ENCODE measurements at regions not wholly inside any gene's neighbourhood (a gene's known extent, or its start where the extent isn't known, plus 50 kb on each side); places are given as distances from the start of the nearest gene placed in this dataset.
"Not testable (repeated sequence)": the region's sequence is repeated elsewhere in the genome, so short reads cannot be mapped to it uniquely, and the experiment has no call there.

DNA sequence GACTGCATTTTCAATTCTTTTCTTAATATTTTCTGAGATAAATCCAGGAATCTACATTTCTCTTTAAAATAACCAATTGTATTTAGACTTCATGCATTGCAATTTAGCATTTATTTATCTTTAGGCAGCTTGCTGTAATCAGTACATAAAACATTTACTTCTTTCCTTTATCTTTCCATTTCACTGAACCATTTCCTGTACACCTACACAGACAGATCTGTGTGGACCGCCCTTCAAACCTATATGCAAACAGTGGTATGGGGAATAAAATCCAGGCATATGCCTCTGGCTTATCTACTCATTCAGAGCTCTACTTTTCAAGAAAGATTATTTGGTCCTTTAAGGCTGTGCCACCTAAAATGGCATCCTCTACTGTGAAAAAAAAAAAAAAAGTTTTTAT is 640.0 kb downstream of the MAT2B start:
- no peak for DNase-seq

DNA sequence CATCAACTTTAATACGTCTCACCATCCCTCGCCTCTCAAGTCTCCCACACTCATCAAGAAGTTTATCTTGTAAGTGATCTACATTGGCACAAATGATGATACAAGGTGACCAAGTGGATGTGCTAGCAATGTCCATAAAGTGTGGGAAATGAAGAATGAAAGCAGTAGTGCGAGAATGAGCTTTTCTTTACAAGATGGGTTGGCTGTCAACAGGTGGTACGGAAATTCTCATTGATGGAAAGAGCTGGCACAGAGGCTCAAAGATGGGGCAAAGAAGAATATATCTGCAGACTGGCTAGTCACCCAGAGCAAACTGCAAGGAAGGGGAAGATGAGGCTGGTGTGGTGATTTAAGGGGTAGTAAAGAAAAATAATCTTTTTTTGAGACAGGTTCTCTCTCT is 640.8 kb downstream of the MAT2B start:
- no peak for DNase-seq

DNA sequence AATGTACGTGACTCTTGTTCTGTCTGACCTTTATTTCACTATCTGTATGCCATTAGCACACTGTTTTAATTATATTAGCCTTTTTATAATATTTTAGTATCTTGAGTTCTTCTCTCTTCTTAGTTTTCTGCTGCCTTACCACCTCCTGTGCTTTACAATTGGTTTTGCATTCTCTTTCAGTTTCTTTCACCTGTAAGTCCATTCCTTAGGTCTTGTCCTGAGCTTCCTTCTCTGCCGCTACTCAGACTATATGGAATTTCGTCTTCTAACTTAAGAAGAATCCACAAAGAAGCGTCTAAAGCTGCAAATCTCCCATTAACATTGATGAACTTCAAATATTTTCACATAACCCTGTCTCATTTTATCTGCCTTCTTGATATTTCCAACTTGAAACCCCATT is 642.9 kb downstream of the MAT2B start:
- no peak for DNase-seq

DNA sequence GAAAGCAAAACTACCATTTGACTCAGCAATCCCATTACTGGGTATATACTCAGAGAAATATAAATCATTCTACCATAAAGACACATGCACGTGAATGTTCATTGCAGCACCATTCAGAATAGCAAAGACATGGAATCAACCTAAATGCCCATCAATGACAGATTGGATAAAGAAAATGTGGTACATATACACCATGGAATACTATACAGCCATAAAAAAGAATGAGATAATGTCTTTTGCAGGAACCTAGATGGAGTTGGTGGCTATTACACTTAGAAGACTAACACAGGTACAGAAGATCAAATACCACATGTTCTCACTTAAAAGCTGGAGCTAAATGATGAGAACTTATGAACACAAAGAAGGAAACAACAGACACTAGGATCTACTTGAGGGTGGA is 647.1 kb downstream of the MAT2B start:
- DNase-seq = not testable (repeated sequence)

DNA sequence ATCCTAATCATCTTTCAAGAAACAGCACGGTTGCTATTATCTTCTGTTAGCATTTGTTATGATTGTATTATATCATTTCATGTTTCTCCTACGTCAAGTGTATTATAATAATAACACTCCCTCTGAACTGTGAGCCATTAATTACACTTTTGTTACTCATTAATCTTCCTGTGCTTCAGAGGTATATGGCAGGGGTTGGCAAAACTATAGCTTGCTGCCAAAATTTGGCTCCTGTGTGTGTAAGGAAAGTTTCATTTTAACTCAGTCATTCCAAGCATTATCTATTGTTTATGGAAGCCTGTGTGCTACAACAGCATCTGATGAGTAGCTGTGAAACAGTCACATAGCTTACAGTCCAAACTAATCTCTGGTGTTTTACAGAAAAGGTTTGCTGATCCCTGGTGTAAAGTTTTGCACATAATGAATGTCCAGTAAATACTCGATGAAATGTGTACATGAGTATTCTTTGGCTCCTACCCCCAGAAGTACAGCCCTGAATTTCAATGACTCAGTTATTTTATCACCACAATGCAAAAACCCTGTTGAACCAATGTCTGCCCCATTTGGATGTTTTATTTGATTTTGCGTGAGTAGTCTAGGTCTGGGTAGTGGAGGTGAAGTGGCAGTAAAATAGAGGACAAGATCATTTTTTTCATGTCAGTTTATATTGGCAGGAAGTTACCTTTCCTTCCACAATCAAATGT is 648.2 kb downstream of the MAT2B start:
- no peak for DNase-seq

DNA sequence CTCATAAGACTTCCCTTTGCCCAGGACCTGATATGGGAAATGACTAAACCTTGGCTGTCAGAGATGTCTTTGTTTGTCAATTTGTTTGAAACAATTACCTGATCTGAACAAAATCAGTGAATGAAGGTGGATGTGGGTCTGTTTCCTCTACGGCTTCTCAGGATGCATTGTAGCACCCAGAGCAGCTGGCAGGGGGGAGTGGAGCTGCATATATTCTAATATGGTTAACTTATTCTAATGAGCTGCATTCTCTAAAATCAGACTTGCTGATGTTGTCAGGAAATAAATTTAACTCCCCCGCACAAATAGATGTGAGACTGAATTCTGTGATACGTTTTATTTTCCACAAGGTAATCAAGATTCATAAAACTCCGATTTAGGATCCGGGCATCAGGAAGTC is 665.4 kb downstream of the MAT2B start:
- no peak for DNase-seq

DNA sequence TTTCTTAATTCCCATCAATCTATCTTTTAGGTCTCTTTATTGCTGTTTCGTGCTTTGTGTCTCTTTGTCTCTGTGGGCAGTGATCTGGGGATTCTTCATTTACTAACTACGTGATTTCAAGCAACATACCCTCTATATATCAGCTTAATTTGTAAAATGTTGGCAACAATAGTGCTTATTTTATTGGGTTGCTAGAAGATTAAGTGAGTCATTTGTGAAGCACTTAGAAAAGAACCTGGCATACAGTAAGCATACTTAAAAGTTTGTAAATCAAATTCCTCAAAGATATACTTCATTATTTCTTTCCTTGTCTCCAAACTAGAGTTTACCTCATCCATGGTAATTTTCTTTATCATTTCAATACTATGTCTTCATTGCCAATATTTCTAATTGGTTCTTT is 669.7 kb downstream of the MAT2B start:
- no peak for DNase-seq

DNA sequence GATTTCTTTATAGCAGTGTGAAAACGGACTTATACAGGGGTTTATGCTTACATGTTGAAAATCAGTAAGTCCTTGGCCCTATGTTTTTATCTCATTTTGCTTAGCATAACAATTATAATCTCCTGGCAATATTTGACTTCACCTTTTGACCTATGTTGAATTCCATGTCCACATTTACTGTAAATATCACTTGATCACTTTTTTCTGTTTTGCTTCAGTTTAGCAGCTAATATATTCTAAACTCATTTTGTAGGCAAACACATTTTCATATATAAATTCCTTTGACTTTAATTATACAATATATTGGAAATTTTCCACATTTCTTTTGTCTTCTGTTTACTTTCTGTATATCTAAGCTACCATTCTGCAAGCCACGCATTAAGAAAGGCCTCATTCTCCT is 674.0 kb downstream of the MAT2B start:
- no peak for DNase-seq

DNA sequence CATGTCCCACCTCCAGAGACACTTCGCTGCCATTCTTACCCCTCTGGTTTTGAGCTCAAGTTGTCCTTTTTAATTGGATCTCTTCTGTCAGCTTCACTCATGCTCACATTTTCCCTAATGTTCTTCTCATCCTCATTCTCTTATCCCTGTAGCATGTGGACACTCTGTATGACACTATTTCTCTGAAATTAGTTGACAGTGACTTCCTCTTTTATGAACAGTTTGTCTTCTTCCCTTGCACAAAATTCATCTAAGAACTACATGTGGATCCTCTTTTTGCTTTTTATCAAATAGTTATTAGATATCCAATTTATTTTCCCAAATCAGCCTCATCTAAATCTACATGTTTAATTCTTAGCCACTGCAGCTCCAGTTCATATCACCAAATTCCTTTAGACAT is 676.2 kb downstream of the MAT2B start:
- no peak for DNase-seq

DNA sequence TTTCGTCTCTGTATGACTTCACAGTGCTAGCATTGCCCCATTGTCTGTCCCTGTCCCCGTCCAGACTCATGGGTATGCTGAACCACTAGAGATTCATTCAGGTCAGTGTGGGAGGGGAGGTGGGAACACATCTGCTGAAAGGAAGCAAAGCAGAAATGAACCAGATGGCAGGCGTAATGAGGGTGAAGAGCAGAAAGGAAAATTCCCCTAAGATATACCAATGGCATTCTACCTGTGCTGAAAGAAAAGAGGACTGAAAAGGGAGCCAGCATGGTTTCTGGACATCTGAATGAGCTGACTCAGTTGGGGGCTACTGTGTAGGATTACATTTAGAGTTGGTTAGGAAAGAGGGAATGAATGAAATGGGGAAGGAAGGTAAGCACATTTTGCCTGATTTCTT is 678.7 kb downstream of the MAT2B start:
- DNase-seq = no peak

DNA sequence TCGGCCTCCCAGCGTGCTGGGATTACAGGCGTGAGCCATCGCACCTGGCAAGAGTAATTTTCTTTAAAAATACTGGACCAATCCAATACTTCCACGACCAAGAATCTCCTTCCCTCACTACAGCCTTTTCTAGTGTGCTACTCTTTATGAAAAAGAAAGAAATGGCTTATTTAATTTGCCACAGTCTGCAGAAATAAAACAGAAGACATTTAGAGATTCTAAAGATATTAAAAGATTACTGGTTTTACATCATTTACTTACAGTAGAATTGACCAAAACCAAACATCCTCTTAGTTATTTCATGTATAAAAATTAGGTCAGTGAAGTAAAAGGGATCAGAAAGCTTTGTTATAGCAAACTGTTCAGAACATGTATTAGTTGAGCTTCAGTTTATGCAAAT is 679.6 kb downstream of the MAT2B start:
- DNase-seq = no peak

DNA sequence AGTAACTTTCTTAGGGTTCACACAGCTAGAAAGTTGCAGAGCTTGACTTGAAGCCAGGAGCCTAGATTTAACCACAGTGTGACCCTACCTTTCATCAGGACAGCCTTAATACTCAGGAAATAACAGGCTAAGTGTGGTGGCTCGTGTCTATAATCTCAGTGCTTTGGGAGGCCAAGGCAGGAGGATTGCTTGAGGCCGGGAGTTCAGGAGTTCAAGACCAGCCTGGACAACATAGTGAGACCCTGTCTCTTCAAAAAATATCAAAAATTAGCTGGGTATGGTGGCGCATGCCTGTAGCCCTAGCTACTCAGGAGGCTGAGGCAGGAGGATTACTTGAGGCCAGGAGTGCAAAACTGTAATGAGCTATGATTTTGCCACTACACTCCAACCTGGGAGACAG is 681.1 kb downstream of the MAT2B start:
- DNase-seq = no peak

DNA sequence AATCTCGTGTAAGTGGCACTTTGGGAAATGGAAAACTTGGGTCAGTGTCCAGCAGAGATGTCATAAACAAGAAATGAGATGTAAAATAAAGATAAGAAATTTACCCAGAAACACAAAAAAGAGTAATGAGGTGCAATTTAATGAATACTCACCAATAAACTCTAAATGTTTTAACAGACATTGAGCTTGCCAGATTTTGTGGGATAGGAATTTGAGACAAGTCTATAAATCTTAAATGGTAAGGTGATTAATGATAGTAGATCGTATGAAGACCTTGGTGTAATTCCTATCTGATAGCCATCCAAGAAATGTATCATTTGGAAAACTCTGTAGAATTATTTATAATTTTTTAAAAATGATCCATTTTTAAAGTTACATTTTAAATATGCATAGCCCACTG is 682.4 kb downstream of the MAT2B start:
- DNase-seq = no peak

DNA sequence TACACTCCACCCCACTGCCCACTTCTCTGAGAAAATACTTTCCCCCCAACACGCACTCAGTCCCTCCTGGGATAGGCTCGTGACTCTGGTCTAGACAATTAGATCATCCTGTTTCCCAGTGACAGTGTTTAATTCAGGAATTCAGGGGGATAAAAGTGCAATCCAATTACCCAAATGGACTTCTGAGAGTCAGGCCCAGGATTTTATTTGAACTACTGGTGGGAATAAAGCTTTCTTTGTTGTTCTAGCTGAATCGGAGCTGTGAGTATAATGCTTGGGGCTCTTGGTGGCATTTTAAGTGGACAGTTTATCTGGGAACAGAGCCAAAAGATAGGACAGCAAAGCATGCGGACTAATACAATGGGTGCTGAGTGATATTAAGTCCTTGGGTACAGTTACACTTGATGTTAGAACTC is 683.3 kb downstream of the MAT2B start:
- DNase-seq = no peak

DNA sequence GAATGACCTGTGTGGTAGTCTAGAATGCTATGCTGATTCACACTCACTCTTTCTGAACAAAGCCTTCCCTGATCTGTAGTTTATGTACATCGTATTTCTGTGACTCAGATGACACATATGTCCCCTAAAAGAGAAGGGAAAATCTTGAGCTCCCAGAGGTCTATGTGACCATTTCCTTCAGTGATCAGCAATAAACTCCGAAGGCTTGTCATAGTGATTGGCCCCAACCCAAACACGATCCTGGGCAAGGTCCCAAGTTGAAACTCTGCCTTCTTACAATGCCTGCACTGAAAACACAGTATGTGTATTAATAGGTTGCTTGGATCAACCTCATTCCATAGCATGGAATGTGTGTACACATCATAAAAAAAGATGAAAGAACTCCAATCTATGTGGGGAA is 685.8 kb downstream of the MAT2B start:
- DNase-seq = no peak

DNA sequence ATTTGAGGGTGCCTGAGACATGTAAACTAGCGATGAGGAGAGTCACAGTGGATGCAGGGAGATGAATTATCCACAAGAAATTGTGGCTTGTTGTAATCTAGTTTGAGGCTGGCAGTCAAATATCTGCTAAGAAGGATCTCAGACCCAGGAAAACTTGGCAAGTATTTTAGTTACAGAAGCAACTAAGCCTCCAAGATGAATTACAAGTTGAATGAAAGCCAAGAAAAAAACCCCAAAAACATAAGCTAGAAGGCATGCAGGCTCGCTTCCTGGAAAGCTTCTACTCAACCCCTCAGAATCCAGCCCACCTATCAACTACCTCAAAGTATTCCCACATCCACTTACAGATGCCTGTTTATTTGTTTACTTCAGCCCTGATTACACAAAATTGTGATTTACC is 696.9 kb downstream of the MAT2B start:
- DNase-seq = no peak

DNA sequence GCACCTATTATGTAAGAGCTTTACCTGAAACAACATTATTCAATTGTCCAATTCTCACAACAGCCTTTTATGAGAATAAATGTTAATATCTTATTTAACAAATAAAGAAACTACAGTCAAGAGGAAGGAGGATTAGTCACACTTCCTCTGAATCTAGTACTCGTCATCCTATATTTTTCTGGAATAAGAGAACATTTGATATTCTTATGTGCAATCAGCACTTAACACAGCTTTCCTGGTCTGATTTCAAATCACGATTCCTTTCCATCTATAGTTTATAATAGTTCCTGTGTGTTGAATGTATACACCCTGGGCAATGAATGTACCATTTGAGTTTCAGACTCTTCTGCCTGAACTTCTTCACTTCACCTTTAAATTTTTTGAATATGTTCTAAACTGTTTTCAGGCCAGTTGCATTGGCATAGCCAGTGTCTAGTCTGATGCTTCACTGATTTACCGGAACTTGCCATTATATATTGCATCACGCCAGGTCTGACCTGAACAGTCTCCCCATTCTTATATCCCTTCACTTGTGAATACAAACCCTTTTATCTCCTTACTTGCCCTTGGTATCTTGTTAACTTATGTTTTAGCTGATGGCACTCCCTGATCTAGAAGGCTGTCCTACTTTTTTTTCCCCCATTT is 698.3 kb downstream of the MAT2B start:
- no peak for DNase-seq

DNA sequence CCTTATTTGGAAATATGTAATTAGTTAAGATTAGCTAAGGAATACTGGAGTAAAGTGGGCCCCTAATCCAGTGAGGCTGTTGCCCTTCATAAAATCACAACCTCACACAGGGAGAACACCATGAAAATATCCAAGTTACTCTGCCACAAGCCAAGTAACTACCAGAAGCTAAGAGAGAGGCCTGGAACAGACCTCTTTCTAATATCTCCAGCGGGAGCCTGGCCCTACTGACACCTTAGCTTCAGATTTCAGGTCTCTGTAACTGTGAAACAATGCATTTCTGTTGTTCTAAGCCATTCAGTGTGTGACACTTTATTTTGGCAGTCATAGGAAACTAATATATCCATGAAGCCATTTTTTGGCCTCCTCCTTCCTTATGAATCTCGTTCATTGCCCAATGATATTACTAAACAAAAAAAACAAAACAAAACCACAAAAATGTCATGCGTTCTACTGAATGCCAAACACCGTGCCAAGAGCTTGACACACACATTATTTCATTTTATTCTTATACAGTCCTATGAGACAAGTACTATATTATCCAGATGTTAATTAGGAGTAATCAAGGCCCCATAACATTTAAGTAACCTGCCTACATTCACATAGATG is 699.0 kb downstream of the MAT2B start:
- DNase-seq = no peak

DNA sequence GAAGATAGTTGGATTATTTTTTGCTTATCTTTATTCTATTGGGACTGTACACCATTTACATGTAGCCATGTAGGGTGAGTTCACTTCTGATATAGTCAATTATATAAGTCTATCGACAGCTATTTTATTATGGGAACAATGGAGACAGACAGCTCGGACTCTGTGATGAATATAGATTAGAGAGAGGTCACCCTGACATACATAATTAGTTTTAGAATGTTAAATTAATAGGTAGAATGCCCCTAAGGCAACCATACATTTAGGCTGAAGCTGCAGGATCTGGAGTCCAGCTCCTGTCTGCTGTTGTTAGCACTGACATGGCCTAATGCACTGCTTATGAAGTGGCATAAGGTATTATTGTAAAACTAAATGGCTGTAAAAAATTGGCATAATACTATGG is 700.8 kb downstream of the MAT2B start:
- DNase-seq = no peak

DNA sequence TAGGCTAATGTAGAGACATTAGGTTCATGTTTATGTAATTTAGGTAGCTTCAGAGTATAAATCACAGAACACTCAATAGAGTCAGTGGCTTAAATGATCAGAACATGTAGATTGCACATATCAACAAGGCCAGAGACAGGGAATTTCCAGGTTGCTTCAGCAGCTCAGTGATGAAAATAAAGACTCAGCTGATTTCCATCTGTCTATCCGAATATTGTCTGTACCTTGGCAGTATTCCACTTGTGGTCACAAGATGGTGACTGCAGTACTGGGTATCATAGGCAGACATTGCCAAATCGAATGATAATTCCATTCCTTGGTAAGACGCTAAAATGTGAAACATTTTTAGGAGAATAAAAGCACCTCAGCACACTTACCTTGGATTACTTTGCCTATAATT is 702.2 kb downstream of the MAT2B start:
- DNase-seq = no peak

DNA sequence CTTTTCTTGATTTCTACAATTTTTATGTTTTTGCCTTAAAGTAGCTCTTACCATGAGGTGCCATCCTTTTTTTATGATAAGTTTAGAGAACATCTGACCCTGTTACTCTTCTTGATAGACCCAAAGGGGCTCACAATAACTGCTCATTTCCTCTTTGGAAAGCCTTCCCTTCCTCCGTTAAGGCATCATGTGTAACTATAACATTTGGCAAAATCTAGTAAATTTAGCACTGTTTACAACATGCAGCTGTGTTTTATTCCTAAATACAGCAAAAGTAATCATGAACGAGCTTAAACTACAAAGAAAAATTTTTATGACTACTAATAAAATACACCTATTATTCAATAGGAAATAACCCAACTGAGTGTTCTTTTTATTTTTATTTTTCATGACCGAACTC is 705.1 kb downstream of the MAT2B start:
- DNase-seq = no peak

DNA sequence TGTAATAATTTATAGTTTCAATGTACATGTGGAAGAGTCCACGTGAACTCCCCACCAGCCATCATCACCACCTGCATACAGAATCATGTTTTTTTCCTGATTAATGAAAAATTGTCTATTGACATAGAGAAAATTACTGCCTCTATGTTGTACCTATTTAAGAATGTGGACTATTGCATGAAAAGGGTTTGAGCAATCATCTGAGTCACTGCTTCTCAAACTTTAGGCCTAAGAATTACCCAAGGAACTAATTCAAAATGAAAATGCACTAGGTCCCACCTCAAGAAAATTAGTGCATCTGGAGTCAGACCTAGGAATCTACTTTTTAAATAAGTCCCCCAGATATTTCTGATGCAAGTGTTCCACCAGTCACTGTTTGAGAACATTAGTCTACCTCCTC is 709.3 kb downstream of the MAT2B start:
- no peak for DNase-seq

DNA sequence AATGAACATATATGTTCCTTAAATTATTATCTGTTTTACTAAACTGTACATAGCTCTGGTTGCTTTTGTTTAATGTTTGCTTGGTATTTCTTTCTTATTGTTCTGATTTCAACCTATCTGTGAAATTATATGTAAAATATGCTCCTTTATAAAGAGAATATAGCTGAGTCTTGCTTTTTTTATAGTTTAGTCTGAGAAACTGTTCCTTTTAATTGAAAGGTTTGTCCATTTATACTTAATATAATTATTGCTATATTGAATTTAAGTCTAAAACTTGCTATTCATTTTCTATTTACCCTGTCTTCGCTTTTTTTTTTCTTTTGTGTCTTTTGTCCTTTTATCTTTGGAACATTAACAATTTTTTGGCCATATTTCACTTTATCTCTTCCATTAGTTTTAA is 712.0 kb downstream of the MAT2B start:
- no peak for DNase-seq

DNA sequence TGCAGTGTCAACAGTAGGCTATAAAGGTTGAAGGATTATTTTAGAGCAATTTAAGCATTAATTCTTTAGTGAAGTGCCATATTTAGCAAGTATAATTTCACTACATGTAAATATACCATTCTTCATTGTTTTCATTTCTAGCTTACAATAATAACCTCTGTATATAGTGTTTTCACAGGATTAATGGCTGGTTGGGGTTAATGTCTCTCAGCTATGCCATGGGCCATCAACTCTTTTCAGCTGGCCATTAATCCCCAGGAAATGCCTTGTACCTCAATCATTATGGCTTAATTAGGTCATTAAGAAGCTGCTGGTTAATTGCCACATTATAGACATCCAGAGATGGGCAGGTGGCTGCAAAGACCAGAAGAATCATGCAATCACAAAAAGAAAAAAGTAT is 715.1 kb downstream of the MAT2B start:
- no peak for DNase-seq

DNA sequence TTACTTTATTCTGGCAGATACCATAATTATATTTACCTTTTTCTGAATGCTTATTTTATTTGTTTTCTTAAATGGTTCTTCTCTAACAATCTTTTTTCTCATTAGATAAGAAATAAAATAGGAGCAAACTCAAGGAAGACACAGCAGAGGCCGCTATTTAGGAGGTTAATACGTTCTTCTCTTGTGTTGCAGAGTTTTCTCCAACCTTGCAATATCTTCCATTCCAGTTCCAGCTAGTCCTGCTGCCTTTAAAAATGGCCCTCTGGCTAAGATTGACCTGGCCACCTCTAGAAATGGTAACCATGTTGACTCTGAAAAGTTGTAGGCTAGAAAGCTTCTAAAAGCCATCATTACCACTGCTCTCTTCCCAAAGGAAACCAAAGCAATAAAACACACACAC is 718.8 kb downstream of the MAT2B start:
- no peak for DNase-seq
